Activated CD8-positive, alpha-beta T cell treated with anti-CD3 and anti-CD28 coated beads for 36 hours (primary cell): ENCODE measurements at regions not wholly inside any gene's neighbourhood (a gene's known extent, or its start where the extent isn't known, plus 50 kb on each side); places are given as distances from the start of the nearest gene placed in this dataset.

ENCODE experiments used
- ATAC-seq: fragments of 200-7000 bp; cut with Tn5 transposase; one replicate; pipeline ENCODE4 v1.10.0; 2021; ENCODE audit warnings: mild to moderate bottlenecking, moderate library complexity
- CTCF ChIA-PET: fragments of 350-600 bp; sonication (Branson Sonifier 250); formaldehyde crosslinking; loops from one replicate; lab custom pipeline; 2021; ENCODE audit warnings: antibody characterized with exemption; lab: Charles Lee
- POLR2A ChIA-PET: fragments of 350-600 bp; sonication (Branson Sonifier 250); formaldehyde crosslinking; loops from one replicate; lab custom pipeline; 2021; ENCODE audit warnings: antibody characterized with exemption; lab: Charles Lee
- DNase-seq: peaks from one replicate; pipeline ENCODE4 v3.0.0-alpha.2; 2020
- H3K27ac Mint-ChIP-seq: one replicate; pipeline ENCODE4 v1.8.0; 2021; ENCODE audit warnings: mild to moderate bottlenecking, mixed read lengths
- H3K27me3 Mint-ChIP-seq: one replicate; pipeline ENCODE4 v1.8.0; 2021; ENCODE audit warnings: mixed read lengths
- H3K36me3 Mint-ChIP-seq: one replicate; pipeline ENCODE4 v1.8.0; 2021; ENCODE audit warnings: low read depth, mixed read lengths
- H3K4me1 Mint-ChIP-seq: one replicate; pipeline ENCODE4 v1.8.0; 2021; ENCODE audit warnings: low read depth, mixed read lengths
- H3K4me3 Mint-ChIP-seq: one replicate; pipeline ENCODE4 v1.8.0; 2021; ENCODE audit warnings: mild to moderate bottlenecking, moderate library complexity, mixed read lengths
- H3K9me3 Mint-ChIP-seq: one replicate; pipeline ENCODE4 v1.8.0; 2021; ENCODE audit warnings: mixed read lengths
- intact Hi-C: fragments of 100-400 bp; cut with micrococcal nuclease; formaldehyde crosslinking; loops from one replicate; pipeline ENCODE4 v1.10.0; 2022
- TF ChIP-seq, protein P1 (sequence below): fragments of 200-600 bp; IDR thresholded peaks from one replicate; pipeline ENCODE4 v1.8.0; 2022; ENCODE audit warnings: antibody characterized with exemption, mild to moderate bottlenecking

DNA sequence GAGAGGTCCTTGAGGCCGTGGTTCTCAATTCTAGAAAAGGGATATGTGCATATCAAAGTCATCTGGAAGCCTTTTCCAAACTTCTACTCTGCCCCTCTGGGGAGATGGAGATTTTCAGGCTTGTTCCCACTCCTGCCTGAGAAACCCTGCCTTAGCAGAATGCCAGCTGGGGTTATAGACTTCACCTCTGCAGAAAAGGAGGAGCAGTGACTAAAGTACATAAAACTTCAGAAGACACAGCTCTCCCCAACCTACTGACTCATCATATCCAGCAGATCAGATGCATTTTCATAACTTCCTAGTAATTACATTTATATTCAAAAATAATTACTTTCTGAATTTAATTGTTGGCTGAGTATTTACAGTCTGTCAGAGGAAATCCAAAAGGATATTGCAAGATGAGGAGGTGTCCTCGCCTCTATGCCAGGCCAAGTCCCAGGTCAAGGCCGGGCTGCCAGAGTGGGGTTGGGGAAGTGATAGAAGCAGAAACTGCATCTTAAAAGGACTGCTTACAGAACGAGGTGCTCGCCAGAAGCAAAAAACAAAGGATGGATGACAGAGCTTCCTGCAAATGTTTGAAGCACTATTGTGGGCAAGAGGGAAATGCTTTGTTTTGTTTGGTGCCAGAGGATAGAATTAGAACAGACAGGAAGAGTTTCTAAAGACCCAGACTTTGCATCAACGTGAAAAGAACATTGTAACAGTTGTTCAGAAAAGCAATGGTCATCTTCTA lies 75.6 kb upstream of the APCDD1 start:
- H3K36me3 Mint-ChIP-seq = no peaks in the 10 kb centered on the region
- ATAC-seq = no peak
- H3K4me3 Mint-ChIP-seq = no peak overlapping the region
- H3K27ac Mint-ChIP-seq = no peak overlapping the region
- intact Hi-C loops = no loop called here
- TF ChIP-seq, protein P1, sequence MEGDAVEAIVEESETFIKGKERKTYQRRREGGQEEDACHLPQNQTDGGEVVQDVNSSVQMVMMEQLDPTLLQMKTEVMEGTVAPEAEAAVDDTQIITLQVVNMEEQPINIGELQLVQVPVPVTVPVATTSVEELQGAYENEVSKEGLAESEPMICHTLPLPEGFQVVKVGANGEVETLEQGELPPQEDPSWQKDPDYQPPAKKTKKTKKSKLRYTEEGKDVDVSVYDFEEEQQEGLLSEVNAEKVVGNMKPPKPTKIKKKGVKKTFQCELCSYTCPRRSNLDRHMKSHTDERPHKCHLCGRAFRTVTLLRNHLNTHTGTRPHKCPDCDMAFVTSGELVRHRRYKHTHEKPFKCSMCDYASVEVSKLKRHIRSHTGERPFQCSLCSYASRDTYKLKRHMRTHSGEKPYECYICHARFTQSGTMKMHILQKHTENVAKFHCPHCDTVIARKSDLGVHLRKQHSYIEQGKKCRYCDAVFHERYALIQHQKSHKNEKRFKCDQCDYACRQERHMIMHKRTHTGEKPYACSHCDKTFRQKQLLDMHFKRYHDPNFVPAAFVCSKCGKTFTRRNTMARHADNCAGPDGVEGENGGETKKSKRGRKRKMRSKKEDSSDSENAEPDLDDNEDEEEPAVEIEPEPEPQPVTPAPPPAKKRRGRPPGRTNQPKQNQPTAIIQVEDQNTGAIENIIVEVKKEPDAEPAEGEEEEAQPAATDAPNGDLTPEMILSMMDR = no peak
- ChIA-PET CTCF (no interaction called here), POLR2A (no interaction called here)
- DNase-seq = no peak
- H3K4me1 Mint-ChIP-seq = no peaks in the 10 kb centered on the region
- H3K9me3 Mint-ChIP-seq = no peaks in the 10 kb centered on the region
- peaks cover 2% of the 10 kb centered on the region for H3K27me3 Mint-ChIP-seq

DNA sequence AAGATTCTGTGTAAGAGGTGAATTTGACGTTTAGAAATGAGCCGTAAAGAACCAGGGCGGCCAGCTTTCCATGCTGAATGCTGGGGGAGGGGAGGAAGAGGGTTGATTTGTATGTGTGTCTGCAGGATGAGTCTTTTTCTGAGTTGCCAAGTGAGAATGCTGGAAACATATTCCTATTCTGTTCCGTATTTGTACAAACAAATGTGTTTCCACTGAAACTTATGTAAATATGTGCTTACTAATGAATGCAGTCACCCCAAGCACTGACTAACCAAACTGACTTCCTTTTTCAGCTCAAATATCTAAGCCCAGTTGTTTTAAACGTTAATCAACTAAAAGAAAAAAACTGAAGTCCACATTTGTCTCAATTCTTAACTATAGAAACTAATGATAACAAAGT lies 74.9 kb upstream of the APCDD1 start:
- Mint-ChIP-seq H3K27ac (no peak overlapping the region), H3K9me3 (no peaks in the 10 kb centered on the region), H3K27me3 (peaks cover 4% of the 10 kb centered on the region), H3K4me1 (no peaks in the 10 kb centered on the region), H3K36me3 (no peaks in the 10 kb centered on the region), H3K4me3 (no peak overlapping the region)
- no peak for ATAC-seq
- CTCF ChIA-PET = no interaction called here
- DNase-seq = no peak
- POLR2A ChIA-PET = no interaction called here
- intact Hi-C loops = no loop called here
- TF ChIP-seq, protein P1 = no peak

DNA sequence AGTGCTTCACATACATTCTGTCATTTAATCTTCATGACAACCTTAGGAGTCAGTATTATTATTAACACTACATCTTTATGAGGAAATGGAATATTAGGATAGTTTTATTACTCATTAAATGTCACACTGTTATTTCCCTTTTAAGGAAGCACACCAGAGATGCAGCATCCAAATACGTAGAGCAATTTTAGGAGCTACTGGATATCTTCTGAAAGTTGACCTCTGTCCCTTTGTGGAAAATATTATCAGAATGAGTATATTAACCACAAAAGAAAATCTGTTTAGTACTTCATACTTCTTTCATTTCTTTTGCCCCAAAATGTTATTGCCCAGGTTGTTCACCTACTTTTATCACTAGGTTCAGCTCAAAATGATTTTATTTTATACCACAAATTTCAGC lies 72.9 kb upstream of the APCDD1 start:
- Mint-ChIP-seq H3K36me3 (no peaks in the 10 kb centered on the region), H3K9me3 (no peaks in the 10 kb centered on the region), H3K27ac (no peak overlapping the region), H3K4me1 (no peaks in the 10 kb centered on the region), H3K27me3 (peaks cover 5% of the 10 kb centered on the region), H3K4me3 (no peak overlapping the region)
- POLR2A ChIA-PET = no interaction called here
- CTCF ChIA-PET = no interaction called here
- TF ChIP-seq, protein P1 = no peak
- ATAC-seq (no peak), DNase-seq (no peak)
- intact Hi-C loops = no loop called here

DNA sequence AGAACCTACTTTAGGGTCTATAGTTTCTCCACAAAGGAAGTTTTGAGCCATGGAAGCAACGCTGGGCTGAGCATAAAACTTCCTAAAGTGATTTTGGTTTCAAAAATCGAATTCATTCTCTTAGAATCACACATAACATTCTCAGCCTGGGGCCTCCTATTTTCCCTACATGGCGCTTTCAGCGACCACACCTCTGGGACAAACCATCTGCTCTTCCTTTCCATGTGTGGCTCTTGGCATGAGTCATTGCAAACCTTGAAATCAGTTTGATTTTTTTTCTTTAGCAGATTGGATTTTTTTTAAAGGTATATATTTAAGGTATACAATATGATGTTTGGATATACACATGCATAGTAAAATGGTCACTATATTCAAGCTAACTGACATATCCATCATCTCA lies 72.5 kb upstream of the APCDD1 start:
- Mint-ChIP-seq H3K4me1 (no peaks in the 10 kb centered on the region), H3K4me3 (no peak overlapping the region), H3K36me3 (no peaks in the 10 kb centered on the region), H3K27ac (no peak overlapping the region), H3K9me3 (no peaks in the 10 kb centered on the region), H3K27me3 (peaks cover 6% of the 10 kb centered on the region)
- POLR2A ChIA-PET = no interaction called here
- no peak for ATAC-seq
- intact Hi-C loops = no loop called here
- DNase-seq = no peak
- CTCF ChIA-PET = no interaction called here
- TF ChIP-seq, protein P1 = no peak

DNA sequence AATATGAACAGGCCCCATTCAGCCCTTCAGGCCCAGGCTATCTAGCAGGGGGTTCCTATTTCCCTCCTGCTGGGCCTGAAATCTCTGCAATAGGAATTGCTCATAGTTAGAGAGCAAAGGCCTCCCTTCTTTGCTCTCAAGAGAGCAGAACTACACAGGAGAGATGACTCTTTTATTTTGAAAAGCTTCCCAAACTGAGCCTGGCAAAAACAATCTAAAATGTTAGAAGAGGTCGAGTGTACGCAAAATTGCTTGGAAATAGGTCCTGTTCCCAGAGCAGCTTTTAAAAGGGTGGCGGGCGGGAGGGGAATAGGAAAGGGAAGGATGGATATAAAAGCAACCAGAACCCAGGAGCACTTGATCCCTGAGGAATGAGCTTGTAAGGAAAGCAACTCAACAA lies 68.4 kb upstream of the APCDD1 start:
- TF ChIP-seq, protein P1 = no peak
- CTCF ChIA-PET = no interaction called here
- Mint-ChIP-seq H3K4me1 (no peaks in the 10 kb centered on the region), H3K9me3 (no peaks in the 10 kb centered on the region), H3K27me3 (peaks cover 6% of the 10 kb centered on the region), H3K36me3 (no peaks in the 10 kb centered on the region), H3K4me3 (no peak overlapping the region), H3K27ac (no peak overlapping the region)
- intact Hi-C loops = no loop called here
- POLR2A ChIA-PET = no interaction called here
- DNase-seq (no peak), ATAC-seq (no peak)
